ENCODE measurements at regions not wholly inside any gene's neighbourhood (a gene's known extent, or its start where the extent isn't known, plus 50 kb on each side); places are given as distances from the start of the nearest gene placed in this dataset.

DNA sequence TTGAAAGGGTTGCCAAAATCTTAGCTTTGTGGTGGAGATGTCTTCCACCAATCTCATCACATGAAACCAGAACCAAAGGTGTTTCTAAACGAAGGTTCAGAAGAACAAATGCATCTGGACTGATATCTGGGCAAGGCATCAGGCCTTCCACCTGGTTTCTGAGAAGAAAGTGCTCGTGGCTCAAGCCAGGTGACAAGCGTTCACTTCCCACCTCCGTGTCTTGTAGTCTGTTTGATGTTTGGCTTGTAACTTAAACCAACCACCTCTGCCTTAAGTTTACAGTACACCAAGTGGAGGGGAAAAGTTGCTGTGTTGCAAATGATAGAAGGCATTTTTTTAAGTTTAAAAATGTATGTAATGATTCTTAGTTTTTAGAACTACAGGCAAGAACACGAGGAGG lies 66.9 kb upstream of the MAP3K7 start:
- TF ChIP-seq, protein P1, sequence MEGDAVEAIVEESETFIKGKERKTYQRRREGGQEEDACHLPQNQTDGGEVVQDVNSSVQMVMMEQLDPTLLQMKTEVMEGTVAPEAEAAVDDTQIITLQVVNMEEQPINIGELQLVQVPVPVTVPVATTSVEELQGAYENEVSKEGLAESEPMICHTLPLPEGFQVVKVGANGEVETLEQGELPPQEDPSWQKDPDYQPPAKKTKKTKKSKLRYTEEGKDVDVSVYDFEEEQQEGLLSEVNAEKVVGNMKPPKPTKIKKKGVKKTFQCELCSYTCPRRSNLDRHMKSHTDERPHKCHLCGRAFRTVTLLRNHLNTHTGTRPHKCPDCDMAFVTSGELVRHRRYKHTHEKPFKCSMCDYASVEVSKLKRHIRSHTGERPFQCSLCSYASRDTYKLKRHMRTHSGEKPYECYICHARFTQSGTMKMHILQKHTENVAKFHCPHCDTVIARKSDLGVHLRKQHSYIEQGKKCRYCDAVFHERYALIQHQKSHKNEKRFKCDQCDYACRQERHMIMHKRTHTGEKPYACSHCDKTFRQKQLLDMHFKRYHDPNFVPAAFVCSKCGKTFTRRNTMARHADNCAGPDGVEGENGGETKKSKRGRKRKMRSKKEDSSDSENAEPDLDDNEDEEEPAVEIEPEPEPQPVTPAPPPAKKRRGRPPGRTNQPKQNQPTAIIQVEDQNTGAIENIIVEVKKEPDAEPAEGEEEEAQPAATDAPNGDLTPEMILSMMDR (IDR thresholded peaks at IDR 0.05; ENCODE audit: poor library complexity): no peak
- TF ChIP-seq EZH2 (IDR thresholded peaks at IDR 0.05; ENCODE audit: borderline replicate concordance): no peak

Measured in hepatocyte (in vitro differentiated cells).